Activated CD4-positive, alpha-beta T cell treated with anti-CD3 and anti-CD28 coated beads for 4 hours (primary cell): ENCODE measurements at regions not wholly inside any gene's neighbourhood (a gene's known extent, or its start where the extent isn't known, plus 50 kb on each side); places are given as distances from the start of the nearest gene placed in this dataset.

Experiments used
- DNase-seq, 2 donors: peaks; one replicate each; pipeline ENCODE4 v3.0.0-alpha.2; 2020

- no peak for DNase-seq
Measured at GRCh38 chr2:13113002-13113401, 396.3 kb downstream of the TRIB2 start.

GRCh38 chr2:13114391-13114790 lies 397.7 kb downstream of the TRIB2 start:
- DNase-seq: no peak

GRCh38 chr2:13115643-13116042 lies 398.9 kb downstream of the TRIB2 start:
- DNase-seq: no peak

DNA sequence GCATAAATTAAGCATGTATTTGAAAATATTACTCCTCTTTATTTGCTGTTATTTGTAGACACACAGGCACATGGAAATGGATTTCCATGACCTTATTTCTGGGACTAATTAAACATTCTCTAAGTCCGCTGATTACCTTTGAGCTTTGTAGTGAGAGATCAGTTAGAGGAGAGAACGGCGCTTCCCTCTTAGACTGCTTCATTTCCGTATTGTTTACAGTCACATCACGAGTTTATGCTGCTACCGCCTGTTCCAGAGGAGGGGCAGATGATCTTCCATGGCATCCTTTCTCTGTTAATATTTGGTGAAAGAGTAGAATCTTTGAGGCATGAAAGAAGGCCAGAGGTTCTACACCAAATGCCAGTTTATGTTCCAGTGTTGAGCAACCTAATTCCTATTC lies 404.4 kb downstream of the TRIB2 start:
- DNase-seq: no peak

GRCh38 chr2:13128139-13128538 lies 411.4 kb downstream of the TRIB2 start:
- no peak for DNase-seq

- DNase-seq: no peak
Measured at GRCh38 chr2:13135369-13135768, 418.6 kb downstream of the TRIB2 start.

DNA sequence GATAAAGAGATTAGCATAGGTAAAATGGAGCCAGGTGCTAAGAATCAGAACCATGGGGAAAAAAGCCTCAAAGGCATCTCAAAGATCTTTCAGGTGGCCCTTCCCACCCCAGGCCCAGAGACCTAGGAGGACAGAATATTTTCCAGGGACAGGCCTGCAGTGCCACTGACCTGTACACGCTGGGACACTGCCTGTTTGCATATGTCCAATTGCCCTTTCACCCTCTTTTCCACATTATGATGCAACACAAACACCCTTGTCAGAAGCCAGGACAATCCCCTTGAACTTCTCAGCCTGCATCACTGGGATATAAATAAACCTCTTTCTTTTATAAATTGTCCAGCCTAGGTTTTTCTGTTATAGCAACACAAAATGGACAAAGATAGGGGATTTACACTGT lies 419.1 kb downstream of the TRIB2 start:
- no peak for DNase-seq

GRCh38 chr2:13137679-13138078 lies 420.9 kb downstream of the TRIB2 start:
- no peak for DNase-seq

DNA sequence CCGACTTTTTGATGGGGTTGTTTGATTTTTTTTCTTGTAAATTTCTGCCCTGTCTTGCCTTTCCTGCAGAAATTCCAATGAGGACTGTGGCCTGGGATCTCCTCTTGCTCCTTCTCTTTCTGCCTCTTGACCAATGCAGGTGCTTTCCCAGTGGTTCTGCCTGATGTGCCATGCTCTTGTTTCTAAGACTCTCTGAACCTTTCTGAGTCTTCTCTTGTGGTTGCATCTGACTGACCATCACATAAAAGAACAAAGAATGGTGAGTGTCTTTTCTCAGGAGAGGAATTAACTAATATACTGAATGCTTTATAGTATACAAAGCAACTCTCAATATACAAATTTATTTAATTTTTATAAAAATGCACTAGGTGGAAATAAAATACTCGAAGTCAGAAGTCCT lies 424.6 kb downstream of the TRIB2 start:
- no peak for DNase-seq

GRCh38 chr2:13143451-13143850 lies 426.7 kb downstream of the TRIB2 start:
- DNase-seq: no peak

DNA sequence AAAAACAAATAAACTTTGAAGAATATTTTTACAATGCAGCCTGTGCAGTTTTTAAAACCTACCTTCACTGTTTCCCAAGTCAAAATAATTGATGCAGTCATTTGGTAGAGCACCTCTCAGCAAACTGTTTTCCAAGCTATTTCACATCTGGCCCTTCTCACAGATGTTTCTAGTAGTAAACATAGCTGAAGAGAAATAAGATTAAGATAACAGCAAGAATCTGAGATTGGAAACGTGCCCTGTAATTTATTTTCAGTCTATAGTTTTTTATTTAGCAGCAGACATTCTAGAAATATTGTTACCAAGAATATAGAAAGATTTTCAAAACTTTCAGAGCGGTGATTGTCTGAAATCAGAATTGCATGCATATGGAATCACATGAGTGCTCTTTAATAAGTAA lies 440.2 kb downstream of the TRIB2 start:
- no peak for DNase-seq

DNA sequence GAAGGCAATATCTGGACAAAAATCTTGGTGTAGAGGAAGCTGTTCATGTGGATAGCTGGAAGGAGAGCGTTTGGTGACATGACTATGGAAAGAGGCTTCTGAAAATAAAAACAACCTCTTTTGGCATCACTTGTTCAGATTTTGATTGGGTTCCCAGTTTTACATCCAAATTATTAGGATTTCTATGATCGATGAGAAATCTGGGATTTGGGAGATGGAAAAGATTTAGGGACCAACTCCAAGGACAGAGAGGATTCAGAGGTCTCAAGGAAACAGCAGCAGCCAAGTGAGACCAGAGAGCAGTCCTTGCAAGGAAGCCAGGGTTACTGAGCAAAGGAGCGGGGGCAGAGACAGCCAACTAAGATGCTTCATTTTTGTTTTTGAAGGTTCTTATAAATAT lies 441.7 kb downstream of the TRIB2 start:
- no peak for DNase-seq

- DNase-seq: no peak
Measured at GRCh38 chr2:13180729-13181128, 464.0 kb downstream of the TRIB2 start.

DNA sequence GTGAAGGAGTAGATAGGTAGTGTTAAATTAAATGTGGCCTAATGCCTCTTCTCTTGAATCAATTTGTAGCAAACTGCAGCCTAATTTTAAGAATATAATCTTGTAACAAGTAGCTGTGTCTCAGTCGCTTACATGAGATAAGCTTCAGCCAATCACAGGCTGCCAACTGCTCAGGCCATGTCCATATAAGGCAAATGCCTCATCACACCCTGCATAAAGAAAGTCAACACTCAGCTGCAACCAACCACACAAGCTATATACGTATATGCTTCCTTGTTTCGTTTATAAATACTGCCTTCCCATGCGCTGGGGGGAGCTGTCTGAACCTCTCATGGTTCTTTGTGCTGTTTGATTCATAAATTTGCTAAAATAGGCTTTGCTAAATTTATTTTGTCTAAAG lies 476.3 kb downstream of the TRIB2 start:
- no peak for DNase-seq

- DNase-seq: no peak
Measured at GRCh38 chr2:13193900-13194299, 477.2 kb downstream of the TRIB2 start.

DNA sequence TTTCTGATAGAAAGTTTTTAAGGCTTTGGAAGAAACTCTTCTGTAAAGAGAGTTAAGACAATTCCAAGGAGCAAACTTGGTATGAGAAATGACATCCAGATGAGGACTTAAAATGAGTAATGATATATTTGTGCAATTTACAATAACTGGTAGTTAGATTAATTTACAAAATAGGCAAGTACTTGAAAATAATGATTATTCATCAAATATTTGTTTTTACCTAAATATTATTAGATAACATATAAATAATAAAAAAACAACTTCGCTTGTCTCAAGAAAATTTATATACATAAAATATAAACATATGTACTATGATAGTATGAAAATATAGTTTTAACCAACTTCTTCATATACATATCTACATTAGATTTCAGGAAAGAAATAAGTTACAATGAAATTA lies 478.5 kb downstream of the TRIB2 start:
- no peak for DNase-seq

DNA sequence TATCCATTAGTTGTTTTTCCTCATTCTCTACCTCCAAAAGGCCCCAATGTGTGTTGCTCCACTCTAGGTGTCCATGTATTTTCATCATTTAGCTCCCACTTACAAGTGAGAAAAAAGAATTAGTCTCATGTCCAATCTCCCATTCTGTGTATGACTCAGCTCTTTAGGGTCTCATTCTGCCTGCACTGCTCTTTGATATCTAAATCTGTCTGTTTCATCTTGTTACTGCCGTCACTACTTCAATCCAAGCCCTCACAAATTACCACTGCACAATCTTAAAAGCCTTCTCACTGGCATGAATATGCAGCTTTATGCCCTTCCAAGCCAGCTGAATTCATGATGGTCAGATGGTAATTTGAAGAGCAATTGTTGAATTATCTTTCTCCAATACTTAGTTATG lies 480.5 kb downstream of the TRIB2 start:
- DNase-seq: no peak

DNA sequence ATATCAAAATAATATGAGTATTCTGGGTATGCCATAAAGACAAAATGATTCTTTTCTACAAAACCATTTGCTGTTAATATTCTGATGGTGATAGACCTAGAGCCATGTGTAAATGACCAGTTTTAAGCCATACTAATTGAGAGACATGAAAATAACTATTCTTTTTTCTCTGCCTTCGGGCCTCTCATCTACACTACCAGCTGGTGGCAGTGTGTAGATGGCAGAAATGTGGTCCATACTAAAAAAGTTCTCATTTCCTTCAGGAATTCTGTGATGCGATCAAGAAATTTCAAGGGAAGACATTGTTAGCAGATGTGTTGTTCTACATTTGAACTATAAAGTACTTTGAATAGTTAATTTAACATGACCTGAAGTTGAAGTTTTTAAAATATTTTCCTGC lies 485.2 kb downstream of the TRIB2 start:
- DNase-seq: no peak

- no peak for DNase-seq
Measured at GRCh38 chr2:13212115-13212514, 495.4 kb downstream of the TRIB2 start.

GRCh38 chr2:13218205-13218604 lies 501.5 kb downstream of the TRIB2 start:
- DNase-seq: no peak

DNA sequence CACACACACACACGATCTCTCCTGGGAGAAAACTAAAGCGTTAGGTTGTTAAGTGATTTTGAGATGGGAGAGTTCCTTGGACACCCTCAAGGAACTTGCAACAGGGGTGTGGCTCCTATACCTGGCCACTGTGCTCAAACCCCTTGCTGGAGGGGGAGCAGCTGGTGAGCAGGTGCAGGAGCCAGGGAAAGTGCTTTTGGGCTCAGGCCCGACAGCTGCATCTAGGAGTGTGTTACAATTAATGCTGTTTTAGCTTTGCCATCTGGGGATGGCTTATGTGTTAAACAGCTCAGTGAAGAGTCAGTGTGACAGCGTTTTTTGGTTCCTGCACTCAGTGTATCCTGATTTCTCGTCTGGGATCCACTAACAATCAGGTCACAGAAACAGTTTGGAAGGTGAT lies 510.8 kb downstream of the TRIB2 start:
- DNase-seq: no peak

DNA sequence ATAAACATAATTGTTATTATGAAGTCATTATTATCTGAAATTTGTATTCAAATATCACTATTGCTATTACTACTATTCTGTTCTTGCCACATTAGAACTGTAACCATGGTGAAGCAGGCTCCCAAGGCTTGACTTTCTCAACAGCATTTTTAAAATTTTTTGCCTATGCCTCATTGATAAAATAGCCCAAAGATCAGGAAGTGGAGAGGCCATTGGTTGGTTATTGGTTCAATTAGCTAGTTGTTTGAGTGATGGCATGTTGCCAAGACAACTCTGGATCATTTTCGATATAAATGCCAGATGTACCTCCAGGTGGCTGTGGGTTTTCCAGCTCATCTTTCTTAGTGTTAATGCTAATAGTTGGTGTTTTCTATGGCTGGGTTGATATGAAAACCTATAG lies 513.5 kb downstream of the TRIB2 start:
- DNase-seq: no peak

DNA sequence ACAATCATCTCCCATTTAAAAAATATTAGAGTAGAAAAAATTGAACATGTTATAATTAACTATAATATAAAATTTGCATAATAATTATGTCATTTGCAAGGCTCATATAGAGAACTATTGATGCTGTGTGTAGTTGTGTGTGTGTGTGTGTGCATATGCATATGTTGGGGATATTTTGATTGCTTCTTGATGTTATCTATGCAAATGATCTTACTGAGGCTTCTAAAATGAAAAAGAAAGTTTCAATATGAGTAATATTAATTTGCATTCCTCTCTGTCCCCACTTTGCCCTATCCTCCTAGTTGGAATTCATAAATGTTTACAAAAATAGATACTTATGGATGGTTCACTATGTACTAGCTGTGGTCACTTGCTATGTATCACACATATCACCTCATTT lies 523.3 kb downstream of the TRIB2 start:
- no peak for DNase-seq

- no peak for DNase-seq
Measured at GRCh38 chr2:13240789-13241487, 524.2 kb downstream of the TRIB2 start.

DNA sequence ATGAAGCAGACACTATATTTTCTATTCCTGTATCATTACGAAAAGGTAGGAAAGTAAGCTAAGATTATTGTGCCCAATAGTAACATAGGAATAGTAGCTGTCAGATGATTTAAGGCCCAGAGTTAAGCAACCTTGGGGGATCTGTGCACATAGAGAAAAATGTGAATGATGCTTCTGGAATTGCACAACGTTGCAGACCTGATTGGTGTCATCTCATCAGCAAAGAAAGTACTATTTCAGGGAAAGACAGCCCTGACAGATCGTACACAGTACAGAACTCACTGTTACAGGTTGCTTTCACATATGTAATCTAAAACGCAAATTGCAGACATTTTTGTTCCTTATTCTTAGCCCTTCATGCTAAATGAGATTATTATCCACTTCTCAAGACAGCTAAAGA lies 535.9 kb downstream of the TRIB2 start:
- no peak for DNase-seq

DNA sequence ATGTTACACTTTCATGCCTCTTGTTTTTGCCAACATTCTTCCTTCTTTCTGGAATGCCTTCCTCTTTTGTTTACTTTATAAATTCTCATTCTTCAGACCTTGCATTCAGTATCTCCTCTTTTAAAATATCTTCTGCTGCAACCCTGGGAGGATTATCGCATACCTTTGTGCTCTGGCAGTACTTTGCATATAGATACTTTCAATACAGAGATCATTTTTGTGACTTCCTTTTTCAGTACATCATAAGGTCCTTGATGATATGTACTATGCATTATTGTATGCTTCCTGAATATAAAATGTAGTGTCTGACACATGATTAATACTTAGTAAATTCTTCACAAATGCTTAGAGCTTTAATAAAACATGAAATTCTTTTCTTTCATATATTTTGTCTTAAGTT lies 538.7 kb downstream of the TRIB2 start:
- no peak for DNase-seq
